H7 (cell line): ENCODE measurements at regions not wholly inside any gene's neighbourhood (a gene's known extent, or its start where the extent isn't known, plus 50 kb on each side); places are given as distances from the start of the nearest gene placed in this dataset.

ENCODE experiments used
- DNase-seq: peaks from one replicate; pipeline ENCODE4 v3.0.0; 2012
- H3K27me3 ChIP-seq: 2 replicates; pipeline ENCODE4 v1.6.0; 2011; ENCODE audit warnings: mild to moderate bottlenecking, low read length; ENCODE audit not compliant: control insufficient read depth, insufficient read depth
- H3K36me3 ChIP-seq: replicated peaks from 2 replicates; pipeline ENCODE4 v1.5.1; 2011; ENCODE audit warnings: low read length; ENCODE audit not compliant: control insufficient read depth, insufficient read depth
- H3K4me3 ChIP-seq: 2 replicates; pipeline ENCODE4 v1.5.1; 2011; ENCODE audit warnings: low read depth, mild to moderate bottlenecking, control low read depth, low read length, moderate library complexity; ENCODE audit not compliant: insufficient read depth

GRCh38 chr14:38103542-38104225 lies 104.0 kb upstream of the SSTR1 start:
- no peak for DNase-seq
- Histone ChIP-seq H3K36me3 (no peaks in the 10 kb centered on the region; the same call in 1 of the 2 replicates), H3K4me3 (no peak overlapping the region), H3K27me3 (no peaks in the 10 kb centered on the region)

GRCh38 chr14:38105106-38105702 lies 102.5 kb upstream of the SSTR1 start:
- H3K36me3 ChIP-seq: no peaks in the 10 kb centered on the region; the same call in 1 of the 2 replicates
- no peak overlapping the region for H3K4me3 ChIP-seq
- H3K27me3 ChIP-seq: no peaks in the 10 kb centered on the region
- no peak for DNase-seq

GRCh38 chr14:38107216-38107631 lies 100.5 kb upstream of the SSTR1 start:
- H3K4me3 ChIP-seq: no peak overlapping the region
- no peak for DNase-seq
- no peaks in the 10 kb centered on the region for H3K36me3 ChIP-seq
- no peaks in the 10 kb centered on the region for H3K27me3 ChIP-seq

GRCh38 chr14:38108681-38109080 lies 99.0 kb upstream of the SSTR1 start:
- Histone ChIP-seq H3K4me3 (no peak overlapping the region), H3K36me3 (no peaks in the 10 kb centered on the region), H3K27me3 (no peaks in the 10 kb centered on the region)
- DNase-seq: no peak

- no peak for DNase-seq
- Histone ChIP-seq H3K27me3 (no peaks in the 10 kb centered on the region), H3K36me3 (no peaks in the 10 kb centered on the region), H3K4me3 (no peak overlapping the region)
Measured at GRCh38 chr14:38110258-38110657, 97.4 kb upstream of the SSTR1 start.

- Histone ChIP-seq H3K4me3 (no peak overlapping the region), H3K36me3 (no peaks in the 10 kb centered on the region)
Measured at GRCh38 chr14:38111046-38111445, 96.7 kb upstream of the SSTR1 start.

GRCh38 chr14:38113546-38113945 lies 94.2 kb upstream of the SSTR1 start:
- Histone ChIP-seq H3K4me3 (no peak overlapping the region), H3K27me3 (no peaks in the 10 kb centered on the region)
- no peak for DNase-seq

More at GRCh38 chr14:38111046-38111445, 96.7 kb upstream of the SSTR1 start:
- no peak for DNase-seq
- H3K27me3 ChIP-seq: no peaks in the 10 kb centered on the region

GRCh38 chr14:38116895-38117294 lies 90.8 kb upstream of the SSTR1 start:
- no peaks in the 10 kb centered on the region for H3K27me3 ChIP-seq
- no peak for DNase-seq
- no peak overlapping the region for H3K4me3 ChIP-seq

More at GRCh38 chr14:38113546-38113945, 94.2 kb upstream of the SSTR1 start:
- no peaks in the 10 kb centered on the region for H3K36me3 ChIP-seq

GRCh38 chr14:38120109-38120508 lies 87.6 kb upstream of the SSTR1 start:
- Histone ChIP-seq H3K36me3 (no peaks in the 10 kb centered on the region), H3K4me3 (no peak overlapping the region), H3K27me3 (no peaks in the 10 kb centered on the region)
- no peak for DNase-seq

More at GRCh38 chr14:38116895-38117294, 90.8 kb upstream of the SSTR1 start:
- H3K36me3 ChIP-seq: no peaks in the 10 kb centered on the region

GRCh38 chr14:38121320-38122020 lies 86.2 kb upstream of the SSTR1 start:
- Histone ChIP-seq H3K4me3 (no peak overlapping the region), H3K27me3 (no peaks in the 10 kb centered on the region), H3K36me3 (no peaks in the 10 kb centered on the region)
- DNase-seq: no peak

GRCh38 chr14:38122241-38122640 lies 85.5 kb upstream of the SSTR1 start:
- H3K27me3 ChIP-seq: no peaks in the 10 kb centered on the region
- no peak for DNase-seq
- no peaks in the 10 kb centered on the region for H3K36me3 ChIP-seq
- no peak overlapping the region for H3K4me3 ChIP-seq

GRCh38 chr14:38124506-38124905 lies 83.2 kb upstream of the SSTR1 start:
- H3K4me3 ChIP-seq: no peak overlapping the region
- no peaks in the 10 kb centered on the region for H3K27me3 ChIP-seq
- H3K36me3 ChIP-seq: no peaks in the 10 kb centered on the region
- no peak for DNase-seq

- Histone ChIP-seq H3K36me3 (no peaks in the 10 kb centered on the region), H3K4me3 (no peak overlapping the region), H3K27me3 (no peaks in the 10 kb centered on the region)
- no peak for DNase-seq
Measured at GRCh38 chr14:38125481-38126037, 82.1 kb upstream of the SSTR1 start.

- no peak for DNase-seq
- Histone ChIP-seq H3K36me3 (no peaks in the 10 kb centered on the region), H3K4me3 (no peak overlapping the region)
Measured at GRCh38 chr14:38127356-38127755, 80.3 kb upstream of the SSTR1 start.

GRCh38 chr14:38127784-38128183 lies 79.9 kb upstream of the SSTR1 start:
- DNase-seq: no peak
- Histone ChIP-seq H3K36me3 (no peaks in the 10 kb centered on the region), H3K27me3 (no peaks in the 10 kb centered on the region), H3K4me3 (no peak overlapping the region)

More at GRCh38 chr14:38127356-38127755, 80.3 kb upstream of the SSTR1 start:
- H3K27me3 ChIP-seq: no peaks in the 10 kb centered on the region
